ENCODE measurements at regions not wholly inside any gene's neighbourhood (a gene's known extent, or its start where the extent isn't known, plus 50 kb on each side); places are given as distances from the start of the nearest gene placed in this dataset.

DNA sequence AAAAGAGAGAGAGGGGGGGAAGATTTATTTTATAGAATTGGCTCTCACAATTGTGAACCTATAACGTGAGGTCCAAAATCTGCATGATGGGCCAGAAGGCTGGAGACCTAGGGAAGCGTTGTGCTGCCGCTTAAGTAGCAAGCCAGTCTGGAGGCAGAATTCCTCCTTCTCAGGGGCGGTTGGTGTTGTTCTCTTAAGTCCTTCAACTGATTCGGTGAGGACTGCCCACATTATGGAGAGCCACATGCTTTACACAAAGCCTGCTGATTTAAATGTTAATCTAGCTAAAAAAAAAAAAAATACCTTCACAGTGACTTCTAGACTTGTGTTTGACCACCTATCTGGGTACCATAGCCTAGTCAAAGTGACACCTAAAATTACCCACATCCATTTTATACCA, 64.2 kb upstream of the CKS2 start:
- TF ChIP-seq, protein P1, sequence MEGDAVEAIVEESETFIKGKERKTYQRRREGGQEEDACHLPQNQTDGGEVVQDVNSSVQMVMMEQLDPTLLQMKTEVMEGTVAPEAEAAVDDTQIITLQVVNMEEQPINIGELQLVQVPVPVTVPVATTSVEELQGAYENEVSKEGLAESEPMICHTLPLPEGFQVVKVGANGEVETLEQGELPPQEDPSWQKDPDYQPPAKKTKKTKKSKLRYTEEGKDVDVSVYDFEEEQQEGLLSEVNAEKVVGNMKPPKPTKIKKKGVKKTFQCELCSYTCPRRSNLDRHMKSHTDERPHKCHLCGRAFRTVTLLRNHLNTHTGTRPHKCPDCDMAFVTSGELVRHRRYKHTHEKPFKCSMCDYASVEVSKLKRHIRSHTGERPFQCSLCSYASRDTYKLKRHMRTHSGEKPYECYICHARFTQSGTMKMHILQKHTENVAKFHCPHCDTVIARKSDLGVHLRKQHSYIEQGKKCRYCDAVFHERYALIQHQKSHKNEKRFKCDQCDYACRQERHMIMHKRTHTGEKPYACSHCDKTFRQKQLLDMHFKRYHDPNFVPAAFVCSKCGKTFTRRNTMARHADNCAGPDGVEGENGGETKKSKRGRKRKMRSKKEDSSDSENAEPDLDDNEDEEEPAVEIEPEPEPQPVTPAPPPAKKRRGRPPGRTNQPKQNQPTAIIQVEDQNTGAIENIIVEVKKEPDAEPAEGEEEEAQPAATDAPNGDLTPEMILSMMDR (IDR thresholded peaks at IDR 0.05; ENCODE audit: poor library complexity, severe bottlenecking), result no peak
- TF ChIP-seq MXI1 (conservative IDR thresholded peaks at IDR 0.05; ENCODE audit: poor library complexity, severe bottlenecking) (no peak), POLR2AphosphoS5 (IDR thresholded peaks at IDR 0.05) (no peak), TAF1 (IDR thresholded peaks at IDR 0.05; ENCODE audit: low read depth) (no peak)

All from neural cell (in vitro differentiated cells).